A549 (cell line): ENCODE measurements at regions not wholly inside any gene's neighbourhood (a gene's known extent, or its start where the extent isn't known, plus 50 kb on each side); places are given as distances from the start of the nearest gene placed in this dataset.

Experiments
- CHD2 ChIP-seq: fragments of 150-350 bp; IDR thresholded peaks from 2 replicates; pipeline ENCODE4 v1.6.1; 2014; ENCODE audit warnings: low read length; ENCODE audit not compliant: partially characterized antibody
- CHD4 ChIP-seq: fragments of 200-600 bp; sonication (generic); IDR thresholded peaks from 2 replicates; pipeline ENCODE4 v1.6.1; 2016; ENCODE audit warnings: antibody characterized with exemption, mild to moderate bottlenecking, borderline replicate concordance
- EP300 ChIP-seq, 2 experiments: fragments of >200 bp; sonication (Bioruptor Twin); formaldehyde crosslinking; IDR thresholded peaks; 2 replicates in 1 of 2; 3 replicates in 1 of 2; pipeline ENCODE4 v1.6.1; 2016 to 2017
- HDAC2 ChIP-seq: fragments of 200-600 bp; sonication (generic); IDR thresholded peaks from 2 replicates; pipeline ENCODE4 v1.6.1; 2016
- NFE2L2 ChIP-seq: fragments of 150-350 bp; conservative IDR thresholded peaks from 2 replicates; pipeline ENCODE4 v1.6.1; 2014; ENCODE audit warnings: low read length
- NR3C1 ChIP-seq: fragments of >200 bp; sonication (Bioruptor Twin); formaldehyde crosslinking; IDR thresholded peaks from 3 replicates; pipeline ENCODE4 v1.6.1; 2017
- POLR2A ChIP-seq: IDR thresholded peaks from 2 replicates; pipeline ENCODE4 v1.6.1; 2012; ENCODE audit warnings: mild to moderate bottlenecking, low read length
- RAD21 ChIP-seq, 2 experiments: fragments of >200 bp in 1 of 2; sonication (Bioruptor Twin) in 1 of 2; formaldehyde crosslinking in 1 of 2; IDR thresholded peaks in 1 of 2; conservative IDR thresholded peaks in 1 of 2; 2 replicates in 1 of 2; 3 replicates in 1 of 2; pipeline ENCODE4 v1.6.1; 2012 to 2018; ENCODE audit warnings: inconsistent platforms in 1 of 2
- TF ChIP-seq, protein P1 (sequence below): fragments of >200 bp; sonication (Bioruptor Twin); formaldehyde crosslinking; IDR thresholded peaks from 3 replicates; pipeline ENCODE4 v1.5.1; 2016
- TF ChIP-seq, protein P2 (sequence below): IDR thresholded peaks from 2 replicates; pipeline ENCODE4 v1.6.1; 2012; ENCODE audit warnings: low read depth, borderline replicate concordance
- TF ChIP-seq, protein P3 (sequence below): fragments of 200-600 bp; sonication (generic); IDR thresholded peaks from 2 replicates; pipeline ENCODE4 v1.6.1; 2016; ENCODE audit warnings: antibody characterized with exemption, mild to moderate bottlenecking, moderate library complexity

DNA sequence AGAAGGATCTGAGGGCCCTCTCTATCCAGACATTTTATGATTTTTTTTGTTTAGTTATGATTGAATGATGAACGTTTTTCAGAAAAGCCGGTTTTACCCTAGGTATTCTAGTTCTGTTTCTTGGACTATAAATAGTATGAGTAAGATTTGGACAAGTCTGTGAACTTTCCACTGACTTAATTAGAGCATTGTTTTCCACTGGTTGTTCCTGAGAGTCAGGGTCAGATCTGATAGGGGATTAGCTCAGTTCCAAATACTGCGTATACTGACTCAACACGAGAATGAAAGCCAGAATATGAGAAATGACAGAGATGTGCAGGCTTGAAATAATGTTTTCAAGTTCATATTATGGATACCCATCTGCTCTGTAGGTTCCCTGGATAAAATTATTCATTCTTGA lies 361.6 kb downstream of the AEBP2 start:
- TF ChIP-seq, protein P1, sequence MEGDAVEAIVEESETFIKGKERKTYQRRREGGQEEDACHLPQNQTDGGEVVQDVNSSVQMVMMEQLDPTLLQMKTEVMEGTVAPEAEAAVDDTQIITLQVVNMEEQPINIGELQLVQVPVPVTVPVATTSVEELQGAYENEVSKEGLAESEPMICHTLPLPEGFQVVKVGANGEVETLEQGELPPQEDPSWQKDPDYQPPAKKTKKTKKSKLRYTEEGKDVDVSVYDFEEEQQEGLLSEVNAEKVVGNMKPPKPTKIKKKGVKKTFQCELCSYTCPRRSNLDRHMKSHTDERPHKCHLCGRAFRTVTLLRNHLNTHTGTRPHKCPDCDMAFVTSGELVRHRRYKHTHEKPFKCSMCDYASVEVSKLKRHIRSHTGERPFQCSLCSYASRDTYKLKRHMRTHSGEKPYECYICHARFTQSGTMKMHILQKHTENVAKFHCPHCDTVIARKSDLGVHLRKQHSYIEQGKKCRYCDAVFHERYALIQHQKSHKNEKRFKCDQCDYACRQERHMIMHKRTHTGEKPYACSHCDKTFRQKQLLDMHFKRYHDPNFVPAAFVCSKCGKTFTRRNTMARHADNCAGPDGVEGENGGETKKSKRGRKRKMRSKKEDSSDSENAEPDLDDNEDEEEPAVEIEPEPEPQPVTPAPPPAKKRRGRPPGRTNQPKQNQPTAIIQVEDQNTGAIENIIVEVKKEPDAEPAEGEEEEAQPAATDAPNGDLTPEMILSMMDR, result no peak
- TF ChIP-seq HDAC2, result no peak
- TF ChIP-seq POLR2A, result no peak
- TF ChIP-seq RAD21 (conservative IDR thresholded peaks at IDR 0.05 in 1 of 2, IDR thresholded peaks at IDR 0.05 in 1 of 2), result no peak
- no peak for TF ChIP-seq EP300 (IDR thresholded peaks at IDR 0.05)
- TF ChIP-seq, protein P2, sequence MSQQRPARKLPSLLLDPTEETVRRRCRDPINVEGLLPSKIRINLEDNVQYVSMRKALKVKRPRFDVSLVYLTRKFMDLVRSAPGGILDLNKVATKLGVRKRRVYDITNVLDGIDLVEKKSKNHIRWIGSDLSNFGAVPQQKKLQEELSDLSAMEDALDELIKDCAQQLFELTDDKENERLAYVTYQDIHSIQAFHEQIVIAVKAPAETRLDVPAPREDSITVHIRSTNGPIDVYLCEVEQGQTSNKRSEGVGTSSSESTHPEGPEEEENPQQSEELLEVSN, result no peak
- TF ChIP-seq NR3C1, result no peak
- no peak for TF ChIP-seq CHD2
- TF ChIP-seq CHD4, result no peak
- no peak for TF ChIP-seq NFE2L2
- TF ChIP-seq, protein P3, sequence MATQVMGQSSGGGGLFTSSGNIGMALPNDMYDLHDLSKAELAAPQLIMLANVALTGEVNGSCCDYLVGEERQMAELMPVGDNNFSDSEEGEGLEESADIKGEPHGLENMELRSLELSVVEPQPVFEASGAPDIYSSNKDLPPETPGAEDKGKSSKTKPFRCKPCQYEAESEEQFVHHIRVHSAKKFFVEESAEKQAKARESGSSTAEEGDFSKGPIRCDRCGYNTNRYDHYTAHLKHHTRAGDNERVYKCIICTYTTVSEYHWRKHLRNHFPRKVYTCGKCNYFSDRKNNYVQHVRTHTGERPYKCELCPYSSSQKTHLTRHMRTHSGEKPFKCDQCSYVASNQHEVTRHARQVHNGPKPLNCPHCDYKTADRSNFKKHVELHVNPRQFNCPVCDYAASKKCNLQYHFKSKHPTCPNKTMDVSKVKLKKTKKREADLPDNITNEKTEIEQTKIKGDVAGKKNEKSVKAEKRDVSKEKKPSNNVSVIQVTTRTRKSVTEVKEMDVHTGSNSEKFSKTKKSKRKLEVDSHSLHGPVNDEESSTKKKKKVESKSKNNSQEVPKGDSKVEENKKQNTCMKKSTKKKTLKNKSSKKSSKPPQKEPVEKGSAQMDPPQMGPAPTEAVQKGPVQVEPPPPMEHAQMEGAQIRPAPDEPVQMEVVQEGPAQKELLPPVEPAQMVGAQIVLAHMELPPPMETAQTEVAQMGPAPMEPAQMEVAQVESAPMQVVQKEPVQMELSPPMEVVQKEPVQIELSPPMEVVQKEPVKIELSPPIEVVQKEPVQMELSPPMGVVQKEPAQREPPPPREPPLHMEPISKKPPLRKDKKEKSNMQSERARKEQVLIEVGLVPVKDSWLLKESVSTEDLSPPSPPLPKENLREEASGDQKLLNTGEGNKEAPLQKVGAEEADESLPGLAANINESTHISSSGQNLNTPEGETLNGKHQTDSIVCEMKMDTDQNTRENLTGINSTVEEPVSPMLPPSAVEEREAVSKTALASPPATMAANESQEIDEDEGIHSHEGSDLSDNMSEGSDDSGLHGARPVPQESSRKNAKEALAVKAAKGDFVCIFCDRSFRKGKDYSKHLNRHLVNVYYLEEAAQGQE, result no peak
